ENCODE measurements at regions not wholly inside any gene's neighbourhood (a gene's known extent, or its start where the extent isn't known, plus 50 kb on each side); places are given as distances from the start of the nearest gene placed in this dataset.
"Not testable (repeated sequence)": the region's sequence is repeated elsewhere in the genome, so short reads cannot be mapped to it uniquely, and the experiment has no call there.

DNA sequence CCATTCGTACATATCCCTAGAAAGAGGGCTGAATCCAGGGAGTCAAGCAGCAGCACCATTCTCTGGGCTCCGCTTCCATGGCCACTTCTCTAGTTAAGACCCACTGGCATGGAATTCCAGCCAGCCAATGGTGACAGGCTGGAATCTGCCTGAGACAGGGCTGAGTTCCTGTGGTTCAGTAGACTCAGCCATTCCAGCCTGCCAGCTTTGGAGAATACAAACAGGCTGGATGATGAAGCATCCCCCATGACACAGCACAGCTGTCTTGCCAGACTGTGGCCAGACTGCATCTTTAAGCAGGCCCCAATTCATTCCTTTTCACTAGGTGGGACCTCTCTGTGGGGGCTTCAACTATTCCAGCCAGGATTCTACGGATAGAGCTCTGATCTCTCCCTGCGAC, 329.6 kb downstream of the XPNPEP1 start:
- H3K4me3 ChIP-seq (ENCODE audit: low read depth, low read length), result no peak overlapping the region
- TF ChIP-seq, protein P1, sequence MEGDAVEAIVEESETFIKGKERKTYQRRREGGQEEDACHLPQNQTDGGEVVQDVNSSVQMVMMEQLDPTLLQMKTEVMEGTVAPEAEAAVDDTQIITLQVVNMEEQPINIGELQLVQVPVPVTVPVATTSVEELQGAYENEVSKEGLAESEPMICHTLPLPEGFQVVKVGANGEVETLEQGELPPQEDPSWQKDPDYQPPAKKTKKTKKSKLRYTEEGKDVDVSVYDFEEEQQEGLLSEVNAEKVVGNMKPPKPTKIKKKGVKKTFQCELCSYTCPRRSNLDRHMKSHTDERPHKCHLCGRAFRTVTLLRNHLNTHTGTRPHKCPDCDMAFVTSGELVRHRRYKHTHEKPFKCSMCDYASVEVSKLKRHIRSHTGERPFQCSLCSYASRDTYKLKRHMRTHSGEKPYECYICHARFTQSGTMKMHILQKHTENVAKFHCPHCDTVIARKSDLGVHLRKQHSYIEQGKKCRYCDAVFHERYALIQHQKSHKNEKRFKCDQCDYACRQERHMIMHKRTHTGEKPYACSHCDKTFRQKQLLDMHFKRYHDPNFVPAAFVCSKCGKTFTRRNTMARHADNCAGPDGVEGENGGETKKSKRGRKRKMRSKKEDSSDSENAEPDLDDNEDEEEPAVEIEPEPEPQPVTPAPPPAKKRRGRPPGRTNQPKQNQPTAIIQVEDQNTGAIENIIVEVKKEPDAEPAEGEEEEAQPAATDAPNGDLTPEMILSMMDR (IDR thresholded peaks at IDR 0.05; ENCODE audit: borderline replicate concordance, insufficient read depth, low read depth, low read length), result no peak

DNA sequence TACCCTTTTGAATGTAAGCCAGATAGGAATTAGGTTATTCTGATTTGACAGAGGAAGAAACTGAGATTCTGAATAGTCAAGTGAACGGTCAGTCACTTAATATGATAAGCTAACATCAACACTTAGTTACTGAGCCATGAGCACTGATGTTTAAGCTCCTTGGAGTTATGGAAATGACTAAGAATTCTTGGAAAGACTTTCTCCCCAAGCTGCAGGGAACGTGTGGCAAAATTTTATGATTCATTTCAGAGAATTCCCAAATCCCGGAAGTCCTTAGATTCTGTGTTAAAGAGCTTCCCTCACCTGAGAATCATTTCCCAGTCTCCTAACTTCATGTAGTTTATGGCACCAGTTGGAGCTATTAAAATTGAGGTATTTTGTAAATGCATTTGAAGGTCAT, 330.9 kb downstream of the XPNPEP1 start:
- no peak overlapping the region for H3K4me3 ChIP-seq (ENCODE audit: low read depth, low read length)
- TF ChIP-seq, protein P1 (IDR thresholded peaks at IDR 0.05; ENCODE audit: borderline replicate concordance, insufficient read depth, low read depth, low read length), result no peak

DNA sequence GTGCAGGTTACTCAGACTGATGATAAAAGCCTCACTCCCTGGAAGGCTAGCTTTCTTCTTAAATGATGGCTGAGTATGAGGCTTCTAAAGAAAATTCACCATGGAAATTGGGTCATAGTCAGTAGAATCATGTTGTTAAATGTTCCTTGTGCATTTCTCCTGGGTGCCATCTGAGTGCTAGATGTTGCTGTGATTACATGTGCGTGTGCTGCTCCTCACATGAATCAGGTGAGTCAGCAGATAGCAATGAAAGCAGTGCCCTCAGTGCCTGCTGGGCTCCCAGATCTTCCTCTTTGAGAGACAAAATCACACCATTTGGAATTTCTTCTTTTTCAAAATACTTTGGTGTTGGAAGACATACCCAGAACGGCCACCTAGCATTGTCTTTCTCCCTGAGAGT, 331.7 kb downstream of the XPNPEP1 start:
- TF ChIP-seq, protein P1 (IDR thresholded peaks at IDR 0.05; ENCODE audit: borderline replicate concordance, insufficient read depth, low read depth, low read length), result no peak
- H3K4me3 ChIP-seq (ENCODE audit: low read depth, low read length), result no peak overlapping the region

DNA sequence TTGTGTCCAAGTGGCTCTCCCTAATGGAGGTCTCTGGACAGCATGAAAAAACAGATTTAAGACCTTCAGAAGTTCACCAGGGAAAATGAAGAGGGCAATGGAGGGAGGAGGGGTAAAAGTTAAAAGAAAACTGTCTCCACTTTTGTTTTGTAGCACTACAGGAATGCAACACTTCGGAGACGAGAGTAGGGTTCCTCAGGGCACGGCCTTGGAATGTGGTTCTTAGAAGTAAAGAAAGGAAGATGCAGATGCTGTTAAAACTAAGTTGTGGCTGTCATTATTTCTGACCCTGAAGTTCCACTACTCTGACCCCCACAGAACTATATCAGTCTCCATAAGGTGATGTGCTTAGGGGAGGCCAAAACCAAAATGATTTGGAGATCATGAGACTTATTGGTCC, 335.1 kb downstream of the XPNPEP1 start:
- TF ChIP-seq, protein P1 (IDR thresholded peaks at IDR 0.05; ENCODE audit: borderline replicate concordance, insufficient read depth, low read depth, low read length), result no peak
- no peak overlapping the region for H3K4me3 ChIP-seq (ENCODE audit: low read depth, low read length)

DNA sequence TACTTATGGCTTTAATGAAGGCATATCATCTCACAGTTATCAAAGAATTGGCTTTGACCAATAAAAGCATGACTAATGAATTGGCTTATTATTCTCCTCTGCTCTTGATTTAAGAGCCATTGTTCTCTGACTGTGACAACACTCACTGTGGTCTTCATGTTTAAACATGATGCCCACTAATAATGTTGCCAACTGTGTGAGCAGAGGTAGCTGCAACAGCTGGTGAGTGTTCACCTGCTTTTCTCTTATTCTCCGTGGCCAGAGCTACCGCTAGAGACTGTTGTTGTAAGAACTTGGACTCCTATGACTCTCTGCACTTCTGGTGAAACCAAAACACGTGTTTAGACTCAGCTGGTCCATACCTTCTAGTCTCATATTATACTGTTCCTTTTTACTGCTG, 335.9 kb downstream of the XPNPEP1 start:
- TF ChIP-seq, protein P1 (IDR thresholded peaks at IDR 0.05; ENCODE audit: borderline replicate concordance, insufficient read depth, low read depth, low read length), result no peak
- no peak overlapping the region for H3K4me3 ChIP-seq (ENCODE audit: low read depth, low read length)

DNA sequence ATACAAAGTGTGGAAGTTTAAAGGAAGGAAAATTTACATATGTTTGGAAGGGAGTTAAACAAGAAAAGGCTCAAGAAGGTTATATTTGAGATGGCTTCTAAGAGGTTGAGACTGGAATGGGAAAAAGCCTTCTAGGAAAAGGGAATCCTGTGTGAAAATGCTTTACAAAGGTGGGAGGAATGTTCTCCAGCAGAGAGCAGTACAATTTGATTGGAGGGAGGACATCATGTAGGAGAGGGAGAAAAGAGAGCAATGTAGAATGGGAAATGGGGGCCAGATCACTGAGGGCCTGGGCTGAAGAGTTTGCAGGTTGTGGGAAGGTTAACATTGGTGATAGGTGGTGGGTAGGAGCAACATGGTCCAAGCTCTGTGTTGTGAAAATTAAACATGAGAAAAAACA, 366.9 kb downstream of the XPNPEP1 start:
- TF ChIP-seq, protein P1 (IDR thresholded peaks at IDR 0.05; ENCODE audit: borderline replicate concordance, insufficient read depth, low read depth, low read length), result no peak
- H3K4me3 ChIP-seq (ENCODE audit: low read depth, low read length), result no peak overlapping the region

DNA sequence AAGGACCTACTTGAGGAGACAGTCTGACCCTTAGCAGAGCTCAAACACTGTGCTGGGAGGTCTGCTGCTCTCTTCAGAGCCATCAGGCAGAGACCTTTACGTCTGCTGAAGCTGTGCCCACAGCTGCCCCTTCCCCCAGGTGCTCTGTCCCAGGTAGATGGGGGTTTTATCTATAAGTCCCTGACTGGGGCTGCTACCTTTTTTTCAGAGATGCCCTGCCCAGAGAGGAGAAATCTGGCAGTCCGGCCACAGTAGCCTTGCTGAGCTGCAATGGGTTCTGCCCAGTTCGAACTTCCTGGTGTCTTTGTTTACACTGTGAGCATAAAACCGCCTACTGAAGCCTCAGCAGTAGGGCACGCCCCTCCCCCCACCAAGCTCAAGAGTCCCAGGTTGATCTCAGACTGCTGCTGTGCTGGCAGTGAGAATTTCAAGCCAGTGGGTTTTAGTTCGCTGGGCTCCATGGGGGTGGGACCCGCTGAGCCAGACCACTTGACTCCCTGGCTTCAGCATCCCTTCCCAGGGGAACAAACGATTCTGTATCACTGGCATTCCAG, 381.2 kb downstream of the XPNPEP1 start:
- not testable (repeated sequence) for H3K4me3 ChIP-seq (ENCODE audit: low read depth, low read length)

DNA sequence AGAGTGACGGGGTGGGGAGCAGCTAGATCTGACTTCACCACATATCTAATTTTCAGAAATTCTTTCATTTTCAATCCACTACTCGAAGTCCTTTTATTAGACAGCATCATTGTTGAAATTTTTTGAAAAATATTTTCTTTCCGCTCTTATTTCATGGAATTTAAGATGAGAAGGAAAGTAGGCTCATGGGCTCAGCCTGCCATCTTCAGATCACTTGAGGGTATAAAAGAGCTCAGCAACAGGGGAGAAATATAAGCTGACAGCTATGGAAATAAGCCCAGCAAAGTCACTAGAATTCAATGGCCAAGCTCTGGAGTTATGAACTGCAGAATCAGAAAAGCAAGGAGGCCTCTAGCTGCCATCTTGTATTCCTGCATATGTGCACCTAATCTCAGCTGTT, 389.1 kb downstream of the XPNPEP1 start:
- no peak overlapping the region for H3K4me3 ChIP-seq (ENCODE audit: low read depth, low read length)
- TF ChIP-seq, protein P1 (IDR thresholded peaks at IDR 0.05; ENCODE audit: borderline replicate concordance, insufficient read depth, low read depth, low read length), result no peak
